B cell (primary cell): ENCODE measurements at regions not wholly inside any gene's neighbourhood (a gene's known extent, or its start where the extent isn't known, plus 50 kb on each side); places are given as distances from the start of the nearest gene placed in this dataset.

Experiments
- EZH2 ChIP-seq: IDR thresholded peaks from 2 replicates; pipeline ENCODE4 v1.6.1; 2012; ENCODE audit warnings: borderline replicate concordance, low read depth, mild to moderate bottlenecking, moderate library complexity, low read length; ENCODE audit not compliant: insufficient read depth, poor library complexity, severe bottlenecking
- TF ChIP-seq, protein P1 (sequence below): fragments of 200-600 bp; IDR thresholded peaks from one replicate; pipeline ENCODE4 v1.8.0; 2022; ENCODE audit warnings: antibody characterized with exemption, mild to moderate bottlenecking

- TF ChIP-seq, protein P1, sequence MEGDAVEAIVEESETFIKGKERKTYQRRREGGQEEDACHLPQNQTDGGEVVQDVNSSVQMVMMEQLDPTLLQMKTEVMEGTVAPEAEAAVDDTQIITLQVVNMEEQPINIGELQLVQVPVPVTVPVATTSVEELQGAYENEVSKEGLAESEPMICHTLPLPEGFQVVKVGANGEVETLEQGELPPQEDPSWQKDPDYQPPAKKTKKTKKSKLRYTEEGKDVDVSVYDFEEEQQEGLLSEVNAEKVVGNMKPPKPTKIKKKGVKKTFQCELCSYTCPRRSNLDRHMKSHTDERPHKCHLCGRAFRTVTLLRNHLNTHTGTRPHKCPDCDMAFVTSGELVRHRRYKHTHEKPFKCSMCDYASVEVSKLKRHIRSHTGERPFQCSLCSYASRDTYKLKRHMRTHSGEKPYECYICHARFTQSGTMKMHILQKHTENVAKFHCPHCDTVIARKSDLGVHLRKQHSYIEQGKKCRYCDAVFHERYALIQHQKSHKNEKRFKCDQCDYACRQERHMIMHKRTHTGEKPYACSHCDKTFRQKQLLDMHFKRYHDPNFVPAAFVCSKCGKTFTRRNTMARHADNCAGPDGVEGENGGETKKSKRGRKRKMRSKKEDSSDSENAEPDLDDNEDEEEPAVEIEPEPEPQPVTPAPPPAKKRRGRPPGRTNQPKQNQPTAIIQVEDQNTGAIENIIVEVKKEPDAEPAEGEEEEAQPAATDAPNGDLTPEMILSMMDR = no peak
- TF ChIP-seq EZH2 = no peak
These were observed 133.6 kb upstream of the VWC2 start for GRCh38 chr7:49639808-49640207.
